Motor neuron (in vitro differentiated cells): ENCODE measurements at regions not wholly inside any gene's neighbourhood (a gene's known extent, or its start where the extent isn't known, plus 50 kb on each side); places are given as distances from the start of the nearest gene placed in this dataset.
A peak's percentile ranks its signal among the peaks of the same experiment; 100 is the strongest.

Source experiments
- ATAC-seq, 8 experiments: fragments of 200-7000 bp; cut with Tn5 transposase; replicated peaks in 6 of 8; 2 replicates each; pipeline ENCODE4 v1.8.0; 2021; ENCODE audit warnings: mild to moderate bottlenecking in 8 of 8, moderate library complexity in 8 of 8
- H3K27ac ChIP-seq, 2 donors: fragments of 250-450 bp; sonication (Bioruptor Pico); 2 replicates each; pipeline ENCODE4 v1.9.0; 2021; ENCODE audit warnings: antibody characterized with exemption in 2 of 2, mild to moderate bottlenecking in 2 of 2, moderate library complexity in 1 of 2
- H3K4me1 ChIP-seq, 2 donors: fragments of 250-450 bp; sonication (Bioruptor Pico); replicated peaks in 1 of 2; 2 replicates each; pipeline ENCODE4 v1.6.1; 2021; ENCODE audit warnings: antibody characterized with exemption in 2 of 2, mild to moderate bottlenecking in 2 of 2, moderate library complexity in 1 of 2
- H3K4me3 ChIP-seq, 5 donors: fragments of 250-450 bp; sonication (Bioruptor Pico); 2 replicates each; pipeline ENCODE4 v1.9.0; 2021; ENCODE audit warnings: antibody characterized with exemption in 5 of 5, mild to moderate bottlenecking in 5 of 5, moderate library complexity in 4 of 5
- WGBS, 10 experiments: fragments of 450-650 bp; shearing (Covaris generic); methylation state at CpG; one replicate each; pipeline ENCODE4 v1.0.0; 2022; 5-methylcytosine and 5-hydroxymethylcytosine counted together
- in situ Hi-C, 9 experiments: fragments of 400-800 bp; cut with MboI; loops; one replicate each; pipeline ENCODE4 v1.15.0; 2021; ENCODE audit warnings: low sequenced_read_pairs in 9 of 9, low pct_unique_long_range_greater_than_20kb in 2 of 9; ENCODE audit not compliant: unreplicated experiment in 9 of 9

DNA sequence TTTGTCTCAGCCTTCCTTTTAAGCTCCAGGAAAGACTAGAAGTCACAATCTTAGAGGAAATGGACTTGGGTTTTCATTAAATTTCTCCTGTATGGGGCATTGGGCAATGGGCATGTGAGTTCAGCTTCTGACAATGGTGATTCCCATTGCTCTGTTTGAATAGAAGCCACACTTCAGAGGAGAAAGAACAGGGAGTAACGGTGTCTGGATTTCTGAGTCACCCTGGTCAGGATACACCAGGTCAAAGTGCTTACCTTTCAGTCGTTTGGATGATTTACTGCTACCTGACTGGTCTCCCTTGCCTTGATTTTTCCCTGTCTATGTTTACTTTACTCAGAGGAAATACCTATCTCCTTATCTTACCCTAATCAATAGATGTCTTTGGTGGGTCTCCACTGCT is 111.7 kb upstream of the VEPH1 start:
- WGBS, 10 experiments = 60 to 94% (median 75%) methylated on average over 1 to 2 of the region's 2 CpGs; no CpG with 5 or more reads in 5 of the 10 experiments
- no peak overlapping the region for H3K4me3 ChIP-seq
- peaks cover 4 to 8% of the 10 kb centered on the region in 2 donors for H3K4me1 ChIP-seq
- no peak overlapping the region for H3K27ac ChIP-seq
- in situ Hi-C loops = loop anchor here in 6 of 9 experiments (25.0 kb wide), 5 partner anchors 297 to 822 kb away; partner anchors contain the start of genes RSRC1 (in 2 of the 6) and SHOX2 (in 2 of the 6)
- ATAC-seq = no peak

DNA sequence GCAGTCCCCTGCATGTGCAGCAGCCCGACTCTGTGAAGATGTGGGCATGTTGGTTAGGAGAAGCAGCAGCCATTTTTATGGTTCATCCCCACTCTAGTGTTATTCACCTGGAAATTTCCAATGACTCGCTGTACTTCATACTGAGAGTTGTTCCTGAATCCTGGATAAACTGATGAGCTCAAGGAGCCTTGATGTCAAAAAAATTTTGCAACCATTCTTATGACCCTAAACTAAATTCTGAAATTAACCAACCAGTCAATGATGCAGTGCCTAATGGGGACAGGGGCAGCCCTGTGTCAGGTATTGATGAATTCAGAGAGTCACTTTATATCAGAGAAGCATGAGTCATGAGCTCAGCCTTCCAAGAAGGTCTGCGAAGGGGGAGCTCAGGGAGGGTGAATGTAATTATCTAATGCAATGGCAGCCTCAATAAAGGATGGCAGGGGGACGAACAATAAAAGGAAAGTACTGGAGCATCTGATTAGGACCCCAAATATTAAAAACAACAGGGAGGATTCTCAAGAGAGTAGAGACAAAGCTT is 108.4 kb upstream of the VEPH1 start:
- H3K4me3 ChIP-seq = no peak overlapping the region
- peak in 5 of 8 experiments; percentile 93 to 99 (median 99) for ATAC-seq
- no peak overlapping the region for H3K27ac ChIP-seq
- in situ Hi-C loops = loop anchor here in 6 of 9 experiments (25.0 kb wide), 5 partner anchors 301 to 826 kb away; partner anchors contain the start of genes RSRC1 (in 2 of the 6) and SHOX2 (in 2 of the 6)
- peaks cover 0 to 5% of the 10 kb centered on the region in 2 donors for H3K4me1 ChIP-seq
- 61 to 100% (median 82%) methylated on average over 2 to 3 of the region's 4 CpGs; no CpG with 5 or more reads in 2 of the 10 experiments for WGBS, 10 experiments

DNA sequence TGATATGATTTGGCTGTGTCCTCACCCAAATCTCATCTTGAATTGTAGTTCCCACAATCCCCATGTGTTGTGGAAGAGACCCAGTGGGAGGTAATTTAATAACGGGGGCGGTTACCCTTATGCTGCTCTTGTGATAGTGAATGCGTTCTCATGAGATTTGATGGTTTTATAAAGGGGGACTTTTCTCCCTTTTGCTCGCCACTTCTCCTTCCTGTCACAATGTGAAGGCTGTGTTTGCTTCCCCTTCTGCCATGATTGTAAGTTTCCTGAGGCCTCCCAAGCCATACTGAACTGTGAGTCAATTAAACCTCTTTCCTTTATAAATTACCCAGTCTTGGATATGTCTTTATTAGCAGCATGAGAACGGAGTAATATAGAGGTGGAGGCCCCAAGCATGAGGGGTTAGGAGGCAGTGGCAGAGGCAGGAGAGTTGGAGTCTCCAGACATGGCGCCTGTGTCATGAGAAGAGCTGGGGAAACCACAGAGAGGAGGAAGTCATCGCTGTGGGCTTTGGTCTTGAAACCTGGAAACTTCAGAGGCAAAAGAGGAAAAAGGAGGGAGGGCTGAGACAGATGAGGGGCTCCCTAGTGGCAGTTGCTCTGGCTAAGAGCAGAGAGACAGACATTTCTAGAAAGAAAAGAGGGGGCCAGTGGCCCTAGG is 107.8 kb upstream of the VEPH1 start:
- WGBS, 10 experiments = 79 to 100% (median 94%) methylated on average over 3 to 7 of the region's 7 CpGs; no CpG with 5 or more reads in 1 of the 10 experiments
- peaks cover 0 to 5% of the 10 kb centered on the region in 2 donors for H3K4me1 ChIP-seq
- in situ Hi-C loops = loop anchor here in 6 of 9 experiments (25.0 kb wide), 5 partner anchors 301 to 826 kb away; partner anchors contain the start of genes RSRC1 (in 2 of the 6) and SHOX2 (in 2 of the 6)
- no peak overlapping the region for H3K27ac ChIP-seq
- no peak overlapping the region for H3K4me3 ChIP-seq
- no peak for ATAC-seq

DNA sequence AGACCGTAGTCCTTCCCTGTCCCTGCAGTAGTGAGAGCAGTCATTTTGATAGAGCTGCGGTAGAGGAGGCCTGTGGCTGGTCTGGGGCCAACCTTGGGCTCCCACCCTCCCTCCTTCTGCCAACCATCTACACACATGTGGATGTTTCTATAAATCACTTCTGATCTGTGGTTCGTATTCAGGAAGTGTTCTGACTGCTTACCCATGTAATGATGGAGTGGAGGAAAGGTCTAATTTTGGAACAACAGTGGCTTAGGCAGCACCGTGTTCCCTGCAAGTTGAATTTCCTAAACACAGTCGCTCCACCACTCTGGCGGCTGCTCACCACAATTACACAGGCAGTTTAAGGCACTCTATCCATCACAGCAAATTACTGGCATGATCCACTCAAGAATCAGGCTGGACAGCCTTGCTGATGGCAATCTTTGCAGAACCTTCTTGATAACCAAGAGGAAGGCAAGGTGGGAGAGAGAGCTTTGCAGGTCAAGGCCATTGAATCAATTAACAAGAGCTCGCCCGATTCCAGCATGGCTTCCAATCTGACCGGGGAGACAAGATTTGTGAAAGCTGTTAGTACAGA is 104.7 kb upstream of the VEPH1 start:
- Histone ChIP-seq H3K27ac (no peak overlapping the region), H3K4me1 (peaks cover 0 to 5% of the 10 kb centered on the region in 2 donors), H3K4me3 (no peak overlapping the region)
- no peak for ATAC-seq
- 65 to 97% (median 93%) methylated on average over 3 to 9 of the region's 9 CpGs; no CpG with 5 or more reads in 2 of the 10 experiments for WGBS, 10 experiments
- in situ Hi-C loops = loop anchor here in 6 of 9 experiments (25.0 kb wide), 5 partner anchors 304 to 829 kb away; partner anchors contain the start of genes RSRC1 (in 2 of the 6) and SHOX2 (in 2 of the 6)

DNA sequence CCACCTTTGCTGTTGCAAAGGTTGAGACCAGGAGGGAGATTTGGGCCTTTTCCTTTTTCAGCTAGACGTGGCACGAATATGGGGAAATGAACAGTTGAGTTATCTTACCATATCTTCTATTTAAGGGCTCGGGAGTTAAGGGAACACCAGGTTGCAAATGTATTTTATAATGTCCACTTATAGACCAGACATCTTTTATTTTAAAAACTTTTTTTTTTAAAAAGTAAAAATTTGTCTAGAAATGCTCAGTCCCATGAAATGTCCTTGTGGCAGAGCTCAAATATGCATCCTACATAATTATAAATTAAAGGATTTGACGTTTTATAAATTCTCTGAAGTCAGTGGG is 103.6 kb upstream of the VEPH1 start:
- ATAC-seq = no peak
- H3K27ac ChIP-seq = no peak overlapping the region
- 17 to 88% (median 50%) methylated on average over 1 to 4 of the region's 4 CpGs; no CpG with 5 or more reads in 1 of the 10 experiments for WGBS, 10 experiments
- peaks cover 0 to 3% of the 10 kb centered on the region in 2 donors for H3K4me1 ChIP-seq
- H3K4me3 ChIP-seq = no peak overlapping the region
- in situ Hi-C loops = loop anchor here in 6 of 9 experiments (25.0 kb wide), 5 partner anchors 305 to 830 kb away; partner anchors contain the start of genes RSRC1 (in 2 of the 6) and SHOX2 (in 2 of the 6)

DNA sequence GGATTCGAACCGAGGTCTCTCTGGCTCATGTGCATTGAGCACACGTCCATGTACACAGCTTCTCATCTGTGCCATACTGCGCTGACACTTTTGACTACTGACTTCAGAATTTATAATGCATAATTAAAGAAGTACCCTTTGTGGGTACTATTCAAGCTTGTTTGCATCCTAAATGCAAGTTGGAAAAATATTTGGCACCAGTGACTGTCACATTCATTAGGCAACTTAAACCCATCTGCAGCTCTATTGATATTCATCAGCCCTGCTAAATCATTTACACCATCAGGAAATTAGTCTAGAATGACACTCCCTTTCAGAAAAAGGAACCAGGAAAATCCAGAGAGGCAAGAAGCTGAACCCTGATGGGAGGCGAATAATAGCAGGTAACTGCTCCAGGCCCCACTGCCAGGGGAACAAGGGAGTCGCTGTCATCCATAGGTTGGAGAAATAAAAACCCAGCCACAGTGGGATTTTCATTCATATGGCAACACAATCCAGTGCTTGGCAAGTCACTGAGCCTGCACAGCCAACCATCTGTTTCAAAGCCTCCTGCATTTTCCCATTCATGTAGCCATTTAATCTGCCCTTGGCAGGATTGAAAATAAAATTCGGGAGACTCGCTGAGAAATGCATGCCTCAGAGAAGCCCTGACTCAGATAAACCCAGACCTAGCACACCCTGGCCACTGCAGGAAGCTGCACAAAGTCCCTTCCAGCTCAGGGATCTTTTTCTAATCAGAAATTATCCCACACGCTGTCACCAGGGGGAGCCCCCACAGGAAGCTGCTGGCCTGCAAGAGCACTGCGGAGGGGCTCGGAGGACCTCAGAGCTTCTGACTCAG is 103.0 kb upstream of the VEPH1 start:
- no peak overlapping the region for H3K4me3 ChIP-seq
- 0 to 90% (median 52%) methylated on average over 1 to 8 of the region's 11 CpGs for WGBS, 10 experiments
- H3K27ac ChIP-seq = peak overlapping the region in 1 of 2 donors; percentile 2
- in situ Hi-C loops = loop anchor here in 6 of 9 experiments (25.0 kb wide), 5 partner anchors 306 to 831 kb away; partner anchors contain the start of genes RSRC1 (in 2 of the 6) and SHOX2 (in 2 of the 6)
- peak; percentile 95 to 99 (median 97) for ATAC-seq
- H3K4me1 ChIP-seq = peaks cover 0 to 2% of the 10 kb centered on the region in 2 donors

DNA sequence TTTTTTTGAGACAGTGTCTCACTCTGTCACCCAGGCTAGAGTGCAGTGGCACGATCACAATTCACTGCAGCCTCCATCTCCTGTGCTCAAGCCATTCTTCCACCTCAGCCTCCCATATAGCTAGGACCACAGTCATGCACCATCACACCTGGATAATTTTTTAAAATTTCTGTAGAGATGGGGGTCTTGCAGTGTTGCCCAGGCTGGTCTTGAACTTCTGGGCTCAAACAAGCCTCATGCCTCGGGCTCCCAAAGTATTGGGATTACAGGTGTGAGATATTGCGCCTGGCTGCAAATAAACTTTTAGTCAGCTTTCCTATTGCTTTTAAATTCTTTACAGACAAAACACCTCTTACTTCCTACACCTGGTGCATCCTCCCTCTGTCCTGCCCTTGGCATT is 102.1 kb upstream of the VEPH1 start:
- WGBS, 10 experiments = 50 to 100% (median 84%) methylated on average over 1 to 3 of the region's 3 CpGs; no CpG with 5 or more reads in 3 of the 10 experiments

DNA sequence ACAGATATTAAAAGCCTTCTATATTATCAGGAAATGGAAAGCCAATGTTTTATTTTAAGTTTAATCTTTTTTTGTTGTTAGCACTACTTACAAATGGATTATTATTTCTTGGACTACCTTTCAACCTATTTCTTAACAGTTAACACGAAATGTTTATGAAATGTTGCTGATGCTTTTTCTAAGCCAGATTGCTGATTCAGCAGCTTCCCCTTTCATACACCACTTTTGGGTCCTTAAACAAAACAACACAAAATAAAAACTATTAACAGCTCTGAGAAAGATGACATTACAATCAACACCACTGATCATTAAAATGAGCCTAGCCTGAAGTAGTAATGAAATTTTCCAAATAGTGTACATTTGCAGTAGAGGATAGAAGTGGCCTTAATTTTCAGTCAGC is 99.2 kb upstream of the VEPH1 start:
- Histone ChIP-seq H3K4me1 (peaks cover 0 to 2% of the 10 kb centered on the region in 2 donors), H3K4me3 (no peak overlapping the region), H3K27ac (no peak overlapping the region)
- 55 to 100% (median 85%) methylated on average over 1 of the region's 1 CpG; no CpG with 5 or more reads in 2 of the 10 experiments for WGBS, 10 experiments
- in situ Hi-C loops = loop anchor here in 6 of 9 experiments (25.0 kb wide), 5 partner anchors 310 to 835 kb away; partner anchors contain the start of genes RSRC1 (in 2 of the 6) and SHOX2 (in 2 of the 6)
- ATAC-seq = no peak

More for the DNA sequence above, 102.1 kb upstream of the VEPH1 start:
- in situ Hi-C loops = loop anchor here in 6 of 9 experiments (25.0 kb wide), 5 partner anchors 307 to 832 kb away; partner anchors contain the start of genes RSRC1 (in 2 of the 6) and SHOX2 (in 2 of the 6)
- ATAC-seq = no peak
- Histone ChIP-seq H3K4me3 (no peak overlapping the region), H3K4me1 (peaks cover 0 to 2% of the 10 kb centered on the region in 2 donors), H3K27ac (no peak overlapping the region)

DNA sequence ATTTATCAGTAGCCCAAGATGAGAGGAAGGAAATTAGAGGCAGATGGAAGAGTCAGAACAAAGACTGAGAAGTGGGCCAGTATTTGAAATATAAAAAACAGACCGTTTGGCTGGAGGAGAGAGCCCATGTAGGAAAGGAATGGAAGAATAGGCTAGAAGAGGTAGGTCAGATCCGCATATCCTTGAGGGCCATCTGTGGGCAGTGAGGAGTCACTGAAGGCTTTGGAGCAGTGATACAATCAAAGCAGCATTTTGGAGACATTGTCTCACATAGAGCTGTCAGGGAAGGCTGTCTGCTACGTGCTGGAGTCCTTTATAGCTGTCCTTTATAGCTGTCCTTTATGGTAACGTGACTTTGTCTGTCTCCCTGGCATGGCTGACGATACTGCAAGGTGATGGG is 92.0 kb upstream of the VEPH1 start:
- ATAC-seq = no peak
- 0 to 89% (median 68%) methylated on average over 1 to 4 of the region's 5 CpGs for WGBS, 10 experiments
- H3K4me1 ChIP-seq = no peaks in the 10 kb centered on the region
- no peak overlapping the region for H3K27ac ChIP-seq
- in situ Hi-C loops = no loop called here
- no peak overlapping the region for H3K4me3 ChIP-seq

DNA sequence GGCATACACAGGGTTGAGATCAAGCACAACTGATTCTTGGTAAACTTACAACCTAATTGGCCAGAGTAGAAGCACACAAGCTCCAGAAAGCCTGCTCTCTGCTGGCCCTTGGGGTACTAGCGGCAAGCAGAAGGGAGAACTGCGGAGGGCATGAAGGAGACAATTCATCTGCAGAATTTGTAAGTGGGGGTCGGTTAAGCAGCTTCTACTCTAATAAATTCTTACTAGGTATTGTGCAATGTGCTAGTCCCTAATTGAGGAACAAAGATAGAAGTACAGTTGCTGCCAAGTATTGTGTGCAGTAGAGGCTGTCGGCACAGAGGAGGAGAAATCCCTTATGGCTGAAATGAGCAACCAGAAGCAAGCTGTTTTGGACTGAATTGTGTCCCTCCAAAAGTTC is 91.2 kb upstream of the VEPH1 start:
- Histone ChIP-seq H3K4me3 (no peak overlapping the region), H3K4me1 (no peaks in the 10 kb centered on the region), H3K27ac (no peak overlapping the region)
- in situ Hi-C loops = no loop called here
- no peak for ATAC-seq
- WGBS, 10 experiments = 63 to 100% (median 80%) methylated on average over 1 to 4 of the region's 4 CpGs; no CpG with 5 or more reads in 3 of the 10 experiments

DNA sequence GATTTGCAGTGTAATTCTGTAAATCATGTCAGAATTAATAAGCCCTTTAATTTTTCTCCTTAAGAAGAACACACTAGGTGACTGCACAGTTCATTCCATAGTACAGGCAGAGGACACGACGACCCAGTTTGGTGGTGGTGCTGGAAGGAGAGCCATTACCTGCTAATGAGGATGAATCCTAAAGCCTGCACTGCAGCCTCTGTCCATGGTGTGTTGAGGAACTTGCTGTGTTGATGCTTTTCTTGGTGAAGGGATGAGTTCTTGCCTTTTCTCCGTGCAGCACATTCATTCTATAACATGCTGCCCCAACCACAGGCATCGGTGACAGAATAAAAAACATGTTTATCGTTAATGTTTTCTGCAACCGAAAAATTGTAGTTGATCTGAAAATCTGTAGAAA is 89.6 kb upstream of the VEPH1 start:
- WGBS, 10 experiments = 70 to 100% (median 93%) methylated on average over 2 to 6 of the region's 6 CpGs; no CpG with 5 or more reads in 1 of the 10 experiments
- H3K4me3 ChIP-seq = no peak overlapping the region
- in situ Hi-C loops = no loop called here
- no peaks in the 10 kb centered on the region for H3K4me1 ChIP-seq
- ATAC-seq = no peak
- H3K27ac ChIP-seq = no peak overlapping the region

DNA sequence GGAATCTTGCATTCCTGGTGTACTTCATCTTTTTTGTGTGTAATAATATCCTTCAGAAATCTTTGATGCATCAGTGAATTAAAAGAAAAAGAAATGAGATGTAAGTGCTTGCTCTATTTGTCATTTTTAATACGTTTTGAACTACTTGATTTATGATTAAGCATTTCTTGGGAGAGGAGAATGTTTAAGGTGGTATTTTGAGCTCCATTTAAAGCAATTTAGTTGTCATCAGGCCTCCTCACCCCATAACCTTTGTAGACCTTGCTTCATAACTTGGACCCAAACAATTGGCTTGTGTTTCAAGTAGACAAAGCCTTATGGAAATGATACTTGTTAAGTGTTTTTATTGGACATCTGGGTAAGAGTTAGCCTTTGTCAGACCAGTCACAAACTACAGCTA is 87.1 kb upstream of the VEPH1 start:
- Histone ChIP-seq H3K27ac (no peak overlapping the region), H3K4me1 (no peaks in the 10 kb centered on the region), H3K4me3 (no peak overlapping the region)
- no peak for ATAC-seq
- in situ Hi-C loops = no loop called here
- WGBS, 10 experiments = 8 to 75% (median 33%) methylated on average over 1 of the region's 1 CpG; no CpG with 5 or more reads in 1 of the 10 experiments
